ENCODE measurements at regions not wholly inside any gene's neighbourhood (a gene's known extent, or its start where the extent isn't known, plus 50 kb on each side); places are given as distances from the start of the nearest gene placed in this dataset.

- Mint-ChIP-seq H3K9me3 (ENCODE audit: low read depth, unreplicated experiment) (no peaks in the 10 kb centered on the region), H3K27ac (ENCODE audit: unreplicated experiment) (no peak overlapping the region), H3K36me3 (ENCODE audit: insufficient read depth, unreplicated experiment) (no peaks in the 10 kb centered on the region), H3K27me3 (ENCODE audit: unreplicated experiment) (peaks cover 72% of the 10 kb centered on the region), H3K4me1 (ENCODE audit: low read depth, unreplicated experiment) (peaks cover 11% of the 10 kb centered on the region), H3K4me3 (ENCODE audit: low read depth, unreplicated experiment) (no peak overlapping the region)
- CTCF ChIA-PET: no interaction called here
- intact Hi-C loops (cut with micrococcal nuclease; ENCODE audit: unreplicated experiment): no loop called here
- BruUV-seq (replicated peaks): no TSS peak
- TF ChIP-seq, protein P1, sequence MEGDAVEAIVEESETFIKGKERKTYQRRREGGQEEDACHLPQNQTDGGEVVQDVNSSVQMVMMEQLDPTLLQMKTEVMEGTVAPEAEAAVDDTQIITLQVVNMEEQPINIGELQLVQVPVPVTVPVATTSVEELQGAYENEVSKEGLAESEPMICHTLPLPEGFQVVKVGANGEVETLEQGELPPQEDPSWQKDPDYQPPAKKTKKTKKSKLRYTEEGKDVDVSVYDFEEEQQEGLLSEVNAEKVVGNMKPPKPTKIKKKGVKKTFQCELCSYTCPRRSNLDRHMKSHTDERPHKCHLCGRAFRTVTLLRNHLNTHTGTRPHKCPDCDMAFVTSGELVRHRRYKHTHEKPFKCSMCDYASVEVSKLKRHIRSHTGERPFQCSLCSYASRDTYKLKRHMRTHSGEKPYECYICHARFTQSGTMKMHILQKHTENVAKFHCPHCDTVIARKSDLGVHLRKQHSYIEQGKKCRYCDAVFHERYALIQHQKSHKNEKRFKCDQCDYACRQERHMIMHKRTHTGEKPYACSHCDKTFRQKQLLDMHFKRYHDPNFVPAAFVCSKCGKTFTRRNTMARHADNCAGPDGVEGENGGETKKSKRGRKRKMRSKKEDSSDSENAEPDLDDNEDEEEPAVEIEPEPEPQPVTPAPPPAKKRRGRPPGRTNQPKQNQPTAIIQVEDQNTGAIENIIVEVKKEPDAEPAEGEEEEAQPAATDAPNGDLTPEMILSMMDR (IDR thresholded peaks at IDR 0.05; ENCODE audit: unreplicated experiment): no peak
- no peak for DNase-seq
These were observed 50.3 kb downstream of the NAV1 start for GRCh38 chr1:201589186-201589585.

DNA sequence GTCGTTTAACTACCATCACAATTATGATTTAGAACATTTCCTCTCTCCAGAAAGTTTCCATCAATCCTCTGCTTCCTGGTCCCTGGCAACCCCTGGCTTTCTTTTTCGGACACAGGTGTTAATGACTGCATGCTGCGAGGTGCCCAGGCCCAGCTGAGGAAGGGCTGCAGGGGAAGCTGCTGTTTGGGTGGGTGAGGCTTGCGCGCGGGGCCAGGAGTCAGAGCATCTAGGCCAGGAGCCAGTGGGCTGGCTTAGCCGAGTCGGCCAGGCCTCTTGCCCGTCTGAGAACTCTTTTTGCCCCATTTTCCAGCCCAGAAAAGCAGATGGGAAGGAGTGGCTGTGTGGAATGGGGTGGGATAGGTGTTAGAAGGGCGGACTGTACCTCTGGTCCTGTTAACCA lies 51.5 kb downstream of the NAV1 start:
- BruUV-seq (replicated peaks): no TSS peak
- Mint-ChIP-seq H3K36me3 (ENCODE audit: insufficient read depth, unreplicated experiment) (no peaks in the 10 kb centered on the region), H3K27ac (ENCODE audit: unreplicated experiment) (no peak overlapping the region), H3K4me1 (ENCODE audit: low read depth, unreplicated experiment) (peaks cover 11% of the 10 kb centered on the region), H3K9me3 (ENCODE audit: low read depth, unreplicated experiment) (no peaks in the 10 kb centered on the region), H3K27me3 (ENCODE audit: unreplicated experiment) (peaks cover 76% of the 10 kb centered on the region), H3K4me3 (ENCODE audit: low read depth, unreplicated experiment) (no peak overlapping the region)
- DNase-seq: no peak
- CTCF ChIA-PET: no interaction called here
- TF ChIP-seq, protein P1 (IDR thresholded peaks at IDR 0.05; ENCODE audit: unreplicated experiment): no peak
- intact Hi-C loops (cut with micrococcal nuclease; ENCODE audit: unreplicated experiment): no loop called here

DNA sequence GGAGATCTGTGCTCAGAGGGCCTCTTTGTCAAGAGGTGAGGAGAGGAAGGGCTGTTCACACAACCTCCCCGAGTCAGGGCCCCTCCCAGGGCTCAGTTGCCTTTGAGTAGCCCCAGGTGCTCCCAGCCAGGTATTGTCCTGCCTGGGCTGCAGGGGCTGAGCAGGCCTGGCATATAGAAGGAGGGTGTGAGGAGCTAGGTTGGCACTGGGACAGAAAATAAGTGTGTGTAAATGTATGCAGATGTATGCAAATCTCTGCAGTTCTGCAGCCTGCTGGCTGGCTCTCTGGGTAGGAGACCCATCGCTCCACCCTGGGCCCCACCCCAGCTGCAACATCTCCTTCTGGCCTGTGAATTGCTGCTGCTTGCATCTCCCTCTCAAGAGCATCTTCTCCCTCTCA lies 52.4 kb downstream of the NAV1 start:
- CTCF ChIA-PET: no interaction called here
- H3K27ac Mint-ChIP-seq (ENCODE audit: unreplicated experiment): no peak overlapping the region
- no peaks in the 10 kb centered on the region for H3K9me3 Mint-ChIP-seq (ENCODE audit: low read depth, unreplicated experiment)
- intact Hi-C loops (cut with micrococcal nuclease; ENCODE audit: unreplicated experiment): no loop called here
- no peak overlapping the region for H3K4me3 Mint-ChIP-seq (ENCODE audit: low read depth, unreplicated experiment)
- no peak for DNase-seq
- H3K27me3 Mint-ChIP-seq (ENCODE audit: unreplicated experiment): peaks cover 75% of the 10 kb centered on the region
- TF ChIP-seq, protein P1 (IDR thresholded peaks at IDR 0.05; ENCODE audit: unreplicated experiment): no peak
- H3K36me3 Mint-ChIP-seq (ENCODE audit: insufficient read depth, unreplicated experiment): no peaks in the 10 kb centered on the region
- BruUV-seq (replicated peaks): no TSS peak
- H3K4me1 Mint-ChIP-seq (ENCODE audit: low read depth, unreplicated experiment): peaks cover 11% of the 10 kb centered on the region

- Mint-ChIP-seq H3K4me1 (ENCODE audit: low read depth, unreplicated experiment) (peaks cover 12% of the 10 kb centered on the region), H3K9me3 (ENCODE audit: low read depth, unreplicated experiment) (no peaks in the 10 kb centered on the region), H3K4me3 (ENCODE audit: low read depth, unreplicated experiment) (no peak overlapping the region), H3K27ac (ENCODE audit: unreplicated experiment) (no peak overlapping the region), H3K36me3 (ENCODE audit: insufficient read depth, unreplicated experiment) (no peaks in the 10 kb centered on the region), H3K27me3 (ENCODE audit: unreplicated experiment) (peaks cover 69% of the 10 kb centered on the region)
- BruUV-seq (replicated peaks): no TSS peak
- intact Hi-C loops (cut with micrococcal nuclease; ENCODE audit: unreplicated experiment): no loop called here
- CTCF ChIA-PET: no interaction called here
- TF ChIP-seq, protein P1 (IDR thresholded peaks at IDR 0.05; ENCODE audit: unreplicated experiment): no peak
- DNase-seq: no peak
These were observed 53.1 kb downstream of the NAV1 start for GRCh38 chr1:201591981-201592380.
